B cell (primary cell): ENCODE measurements at regions not wholly inside any gene's neighbourhood (a gene's known extent, or its start where the extent isn't known, plus 50 kb on each side); places are given as distances from the start of the nearest gene placed in this dataset.

ENCODE experiments used
- ATAC-seq: fragments of 200-7000 bp; cut with Tn5 transposase; one replicate; pipeline ENCODE4 v1.10.0; 2021; ENCODE audit warnings: low read depth, mild to moderate bottlenecking, moderate number of reproducible peaks, moderate library complexity
- CTCF ChIA-PET: fragments of 350-600 bp; sonication (Branson Sonifier 250); formaldehyde crosslinking; loops from one replicate; lab custom pipeline; 2021; ENCODE audit warnings: antibody characterized with exemption, inconsistent platforms; lab: Charles Lee
- POLR2A ChIA-PET: fragments of 350-600 bp; sonication (Branson Sonifier 250); formaldehyde crosslinking; loops from one replicate; lab custom pipeline; 2021; ENCODE audit warnings: antibody characterized with exemption; lab: Charles Lee
- DNase-seq: peaks from one replicate; pipeline ENCODE4 v3.0.0; 2013
- H2AFZ ChIP-seq: 2 replicates; pipeline ENCODE4 v1.6.1; 2012; ENCODE audit warnings: mild to moderate bottlenecking, low read depth, low read length; ENCODE audit not compliant: insufficient read depth, poor library complexity, severe bottlenecking
- H3K27ac ChIP-seq, 2 donors: 1 replicate in 1 of 2; 2 replicates in 1 of 2; pipeline ENCODE4 v1.5.1; 2012 to 2013; ENCODE audit warnings: low read length in 2 of 2, mild to moderate bottlenecking in 2 of 2, moderate library complexity in 1 of 2
- H3K27me3 ChIP-seq, 4 experiments: fragments of 200-600 bp in 1 of 4; sonication (generic) in 1 of 4; replicated peaks in 1 of 4; 1 replicate in 2 of 4; 2 replicates in 2 of 4; pipeline versions ENCODE4 v1.6.1 to v1.7.0; 2013 to 2016; ENCODE audit warnings: low read length in 3 of 4, mild to moderate bottlenecking in 2 of 4, mixed read lengths in 1 of 4, moderate library complexity in 1 of 4; ENCODE audit not compliant: insufficient read depth in 4 of 4, control insufficient read depth in 3 of 4; ENCODE audit errors: control extremely low read depth in 1 of 4
- H3K36me3 ChIP-seq, 2 experiments: replicated peaks in 1 of 2; 1 replicate in 1 of 2; 2 replicates in 1 of 2; pipeline versions ENCODE4 v1.6.1 to v1.7.1; 2013; ENCODE audit warnings: low read length in 1 of 2; ENCODE audit not compliant: insufficient read depth in 2 of 2, control insufficient read depth in 1 of 2; ENCODE audit errors: control extremely low read depth in 1 of 2, extremely low read depth in 1 of 2
- H3K4me1 ChIP-seq, 2 donors: fragments of 200-600 bp in 1 of 2; sonication (generic) in 1 of 2; 1 replicate in 1 of 2; 2 replicates in 1 of 2; pipeline versions ENCODE4 v1.5.1 to v1.6.1; 2013 to 2017; ENCODE audit warnings: low read length in 2 of 2; ENCODE audit not compliant: control insufficient read depth in 2 of 2, insufficient read depth in 2 of 2
- H3K4me2 ChIP-seq: replicated peaks from 2 replicates; pipeline ENCODE3; 2012; ENCODE audit warnings: mild to moderate bottlenecking, low read depth, low read length; ENCODE audit not compliant: poor library complexity, severe bottlenecking
- H3K4me3 ChIP-seq, 5 experiments: fragments of 200-600 bp in 1 of 5; sonication (generic) in 1 of 5; 1 replicate in 3 of 5; 2 replicates in 2 of 5; pipeline versions ENCODE4 v1.5.1 to v1.7.0; 2011 to 2016; ENCODE audit warnings: low read length in 4 of 5, mild to moderate bottlenecking in 4 of 5, low read depth in 2 of 5, control low read depth in 1 of 5, moderate library complexity in 1 of 5; ENCODE audit not compliant: insufficient read depth in 1 of 5; ENCODE audit errors: control extremely low read depth in 1 of 5, extremely low read depth in 1 of 5
- H3K79me2 ChIP-seq: fragments of 200-600 bp; sonication (generic); one replicate; pipeline ENCODE4 v1.6.0; 2016; ENCODE audit warnings: low read length; ENCODE audit not compliant: control insufficient read depth, insufficient read depth
- H3K9ac ChIP-seq: fragments of 200-600 bp; sonication (generic); 2 replicates; pipeline ENCODE4 v1.6.1; 2017; ENCODE audit warnings: mild to moderate bottlenecking, low read length, moderate library complexity
- H3K9me3 ChIP-seq, 3 donors: one replicate each; pipeline versions ENCODE4 v1.6.1 to v1.7.1; 2013; ENCODE audit warnings: low read length in 2 of 3; ENCODE audit not compliant: control insufficient read depth in 2 of 3, insufficient read depth in 1 of 3; ENCODE audit errors: control extremely low read depth in 1 of 3
- H4K20me1 ChIP-seq: 2 replicates; pipeline ENCODE4 v1.6.0; 2012; ENCODE audit warnings: mild to moderate bottlenecking, low read length; ENCODE audit not compliant: insufficient read depth, control insufficient read depth, poor library complexity, severe bottlenecking
- H3K27ac Mint-ChIP-seq: one replicate; pipeline ENCODE4 v1.8.0; 2021; ENCODE audit warnings: mixed read lengths
- H3K27me3 Mint-ChIP-seq: one replicate; pipeline ENCODE4 v1.8.0; 2021; ENCODE audit warnings: mixed read lengths
- H3K4me1 Mint-ChIP-seq: one replicate; pipeline ENCODE4 v1.8.0; 2021; ENCODE audit warnings: mixed read lengths
- H3K4me3 Mint-ChIP-seq: one replicate; pipeline ENCODE4 v1.8.0; 2021; ENCODE audit warnings: mixed read lengths
- H3K9me3 Mint-ChIP-seq: one replicate; pipeline ENCODE4 v1.8.0; 2022; ENCODE audit warnings: mixed read lengths; ENCODE audit not compliant: insufficient read depth
- CTCF ChIP-seq: fragments of 200-600 bp; IDR thresholded peaks from one replicate; pipeline ENCODE4 v1.8.0; 2022; ENCODE audit warnings: antibody characterized with exemption, mild to moderate bottlenecking
- EZH2 ChIP-seq: IDR thresholded peaks from 2 replicates; pipeline ENCODE4 v1.6.1; 2012; ENCODE audit warnings: borderline replicate concordance, low read depth, mild to moderate bottlenecking, moderate library complexity, low read length; ENCODE audit not compliant: insufficient read depth, poor library complexity, severe bottlenecking
- WGBS: methylation state at CpG from one replicate; pipeline ENCODE4 v1.1.5; 2013; ENCODE audit warnings: missing lambda C conversion rate; ENCODE audit not compliant: insufficient coverage; 5-methylcytosine and 5-hydroxymethylcytosine counted together
- intact Hi-C: fragments of 100-400 bp; cut with micrococcal nuclease; formaldehyde crosslinking; loops from one replicate; pipeline ENCODE4 v1.10.0; 2022

GRCh38 chr3:168436245-168436724 is 340.6 kb upstream of the GOLIM4 start:
- Histone ChIP-seq H4K20me1 (no peaks in the 10 kb centered on the region), H3K36me3 (no peaks in the 10 kb centered on the region), H3K9me3 (peaks cover 0 to 3% (median 0%) of the 10 kb centered on the region in 3 donors), H3K4me3 (no peak overlapping the region), H3K27me3 (no peaks in the 10 kb centered on the region), H3K4me2 (no peak overlapping the region), H3K9ac (no peak overlapping the region), H3K27ac (no peak overlapping the region), H3K79me2 (no peaks in the 10 kb centered on the region), H2AFZ (no peak overlapping the region), H3K4me1 (no peaks in the 10 kb centered on the region)
- Mint-ChIP-seq H3K9me3 (no peaks in the 10 kb centered on the region), H3K27ac (no peak overlapping the region), H3K27me3 (no peaks in the 10 kb centered on the region), H3K4me3 (no peak overlapping the region), H3K4me1 (no peaks in the 10 kb centered on the region)
- ChIA-PET CTCF (no interaction called here), POLR2A (no interaction called here)
- ATAC-seq (no peak), DNase-seq (no peak)
- intact Hi-C loops: no loop called here
- no CpG with 5 or more reads among the region's 1 CpG for WGBS
- TF ChIP-seq EZH2 (no peak), CTCF (no peak)

- Histone ChIP-seq H3K4me3 (no peak overlapping the region), H3K36me3 (no peaks in the 10 kb centered on the region), H3K9ac (no peak overlapping the region), H3K27me3 (no peaks in the 10 kb centered on the region), H4K20me1 (no peaks in the 10 kb centered on the region), H3K27ac (no peak overlapping the region), H3K4me1 (no peaks in the 10 kb centered on the region), H3K4me2 (no peak overlapping the region), H2AFZ (no peak overlapping the region), H3K79me2 (no peaks in the 10 kb centered on the region), H3K9me3 (no peaks in the 10 kb centered on the region)
- Mint-ChIP-seq H3K4me3 (no peak overlapping the region), H3K9me3 (no peaks in the 10 kb centered on the region), H3K27me3 (no peaks in the 10 kb centered on the region), H3K27ac (no peak overlapping the region), H3K4me1 (no peaks in the 10 kb centered on the region)
- WGBS: no CpG with 5 or more reads among the region's 2 CpGs
- POLR2A ChIA-PET: no interaction called here
- DNase-seq (no peak), ATAC-seq (no peak)
- intact Hi-C loops: no loop called here
- TF ChIP-seq EZH2 (no peak), CTCF (no peak)
- CTCF ChIA-PET: no interaction called here
Observed at GRCh38 chr3:168431491-168431890, 335.8 kb upstream of the GOLIM4 start.
